T-helper 1 cell treated with Interleukin-12 subunit alpha and Interleukin-12 subunit beta and Interleukin-4 antibody, amounts not matched to agents 30 ng/mL and 1 ng/mL, for 36 hours (primary cell): ENCODE measurements at regions not wholly inside any gene's neighbourhood (a gene's known extent, or its start where the extent isn't known, plus 50 kb on each side); places are given as distances from the start of the nearest gene placed in this dataset.

Experiments used
- intact Hi-C: fragments of 100-400 bp; cut with micrococcal nuclease; formaldehyde crosslinking; loops from one replicate; pipeline ENCODE4 v1.15.1; 2024

GRCh38 chr6:87869064-87869905 lies 167.3 kb upstream of the AKIRIN2 start:
- intact Hi-C loops: no loop called here

GRCh38 chr6:87860902-87861301 lies 158.9 kb upstream of the AKIRIN2 start:
- intact Hi-C loops: no loop called here

GRCh38 chr6:87858440-87858839 lies 156.4 kb upstream of the AKIRIN2 start:
- intact Hi-C loops: no loop called here

- intact Hi-C loops: no loop called here
Observed at GRCh38 chr6:87851674-87852299, 149.8 kb upstream of the AKIRIN2 start.

- intact Hi-C loops: no loop called here
Observed at GRCh38 chr6:87848616-87849015, 146.6 kb upstream of the AKIRIN2 start.

- intact Hi-C loops: no loop called here
Observed at GRCh38 chr6:87847830-87848210, 145.8 kb upstream of the AKIRIN2 start.

- intact Hi-C loops: no loop called here
Observed at GRCh38 chr6:87847135-87847829, 145.2 kb upstream of the AKIRIN2 start.

- intact Hi-C loops: no loop called here
Observed at GRCh38 chr6:87846434-87846833, 144.4 kb upstream of the AKIRIN2 start.

- intact Hi-C loops: no loop called here
Observed at GRCh38 chr6:87840324-87840723, 138.3 kb upstream of the AKIRIN2 start.

- intact Hi-C loops: loop anchor here (10.0 kb wide), 1 partner anchor 683 kb away; the partner anchor contains the start of gene ZNF292
Observed at GRCh38 chr6:87837876-87838275, 135.8 kb upstream of the AKIRIN2 start.

- intact Hi-C loops: loop anchor here (10.0 kb wide), 1 partner anchor 683 kb away; the partner anchor contains the start of gene ZNF292
Observed at GRCh38 chr6:87837444-87837843, 135.4 kb upstream of the AKIRIN2 start.

GRCh38 chr6:87832025-87832825 lies 130.2 kb upstream of the AKIRIN2 start:
- intact Hi-C loops: loop anchor here (1.0 to 10.0 kb wide), 9 partner anchors 85 to 1038 kb away; partner anchors contain the start of genes AKIRIN2, ORC3, SLC35A1 and ZNF292

- intact Hi-C loops: loop anchor here (5.0 to 10.0 kb wide), 4 partner anchors 86 to 676 kb away; partner anchors contain the start of genes ORC3, SLC35A1 and ZNF292
Observed at GRCh38 chr6:87830907-87831306, 128.9 kb upstream of the AKIRIN2 start.

GRCh38 chr6:87829622-87830121 lies 127.6 kb upstream of the AKIRIN2 start:
- intact Hi-C loops: loop anchor here (5.0 to 10.0 kb wide), 4 partner anchors 88 to 675 kb away; partner anchors contain the start of genes ORC3, SLC35A1 and ZNF292

- intact Hi-C loops: no loop called here
Observed at GRCh38 chr6:87828044-87828443, 126.0 kb upstream of the AKIRIN2 start.

GRCh38 chr6:87827346-87827745 lies 125.3 kb upstream of the AKIRIN2 start:
- intact Hi-C loops: no loop called here

- intact Hi-C loops: no loop called here
Observed at GRCh38 chr6:87826424-87826823, 124.4 kb upstream of the AKIRIN2 start.

- intact Hi-C loops: no loop called here
Observed at GRCh38 chr6:87825821-87826221, 123.8 kb upstream of the AKIRIN2 start.

- intact Hi-C loops: no loop called here
Observed at GRCh38 chr6:87824958-87825491, 123.0 kb upstream of the AKIRIN2 start.

GRCh38 chr6:87822011-87822410 lies 120.0 kb upstream of the AKIRIN2 start:
- intact Hi-C loops: no loop called here
